ENCODE measurements at regions not wholly inside any gene's neighbourhood (a gene's known extent, or its start where the extent isn't known, plus 50 kb on each side); places are given as distances from the start of the nearest gene placed in this dataset.

GRCh38 chr16:22968931-22969330 lies 155.0 kb downstream of the HS3ST2 start:
- TF ChIP-seq CTCF (IDR thresholded peaks at IDR 0.05) = no peak
- no peak for TF ChIP-seq REST (IDR thresholded peaks at IDR 0.05; ENCODE audit: low read depth, low read length)
- TF ChIP-seq EZH2phosphoT487 (IDR thresholded peaks at IDR 0.05; ENCODE audit: borderline replicate concordance, low read depth) = no peak
- no peak for TF ChIP-seq JUND (IDR thresholded peaks at IDR 0.05)
- TF ChIP-seq SIN3A (IDR thresholded peaks at IDR 0.05; ENCODE audit: borderline replicate concordance, low read depth, low read length) = no peak

Data from SK-N-SH (cell line).